Endometrial microvascular endothelial cells (primary cell): ENCODE measurements at regions not wholly inside any gene's neighbourhood (a gene's known extent, or its start where the extent isn't known, plus 50 kb on each side); places are given as distances from the start of the nearest gene placed in this dataset.

Experiments used
- in situ Hi-C: cut with HindIII; loops from 2 replicates; pipeline ENCODE4 v1.10.0; 2017; ENCODE audit warnings: low sequenced_read_pairs, low pct_unique_long_range_greater_than_20kb; ENCODE audit errors: inconsistent ontology term

DNA sequence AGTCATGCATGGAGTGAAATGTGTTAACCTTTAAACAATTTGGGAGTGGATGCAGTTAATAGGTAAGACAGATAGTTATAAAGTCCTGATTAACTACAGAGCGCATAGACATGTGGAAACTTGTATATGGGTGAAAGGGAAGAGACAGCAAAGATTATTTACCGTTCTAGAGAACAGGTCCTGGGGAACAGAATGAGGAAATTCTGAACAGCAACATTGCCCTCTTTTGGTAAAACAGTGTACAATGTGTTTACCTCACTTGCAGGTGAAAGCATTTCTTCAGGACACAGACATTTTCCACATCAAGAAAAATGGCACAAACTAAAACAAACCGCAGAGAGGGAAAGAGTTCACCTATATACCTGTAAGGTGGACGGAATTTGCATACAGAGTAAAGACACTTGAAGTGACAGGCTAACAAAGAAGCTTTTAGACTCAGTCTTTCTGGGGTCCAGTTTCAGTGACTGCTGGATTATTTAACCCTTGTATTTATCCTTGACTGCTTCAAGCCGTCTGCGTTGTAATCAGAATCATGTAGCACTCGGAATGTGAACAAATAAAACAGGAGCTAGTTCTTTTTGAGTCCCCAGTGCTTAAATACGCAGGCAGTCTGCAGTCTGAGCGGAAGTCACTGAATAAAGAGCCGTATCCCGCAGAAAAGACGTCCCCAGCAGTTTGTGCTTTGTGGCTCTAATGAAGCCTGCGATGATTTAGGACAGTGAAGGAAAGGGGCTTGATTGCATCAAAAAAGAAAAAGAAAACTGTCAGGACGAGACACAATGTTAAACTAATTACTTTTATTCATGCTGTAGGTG is 364.8 kb upstream of the GALNT5 start:
- in situ Hi-C loops, result no loop called here

DNA sequence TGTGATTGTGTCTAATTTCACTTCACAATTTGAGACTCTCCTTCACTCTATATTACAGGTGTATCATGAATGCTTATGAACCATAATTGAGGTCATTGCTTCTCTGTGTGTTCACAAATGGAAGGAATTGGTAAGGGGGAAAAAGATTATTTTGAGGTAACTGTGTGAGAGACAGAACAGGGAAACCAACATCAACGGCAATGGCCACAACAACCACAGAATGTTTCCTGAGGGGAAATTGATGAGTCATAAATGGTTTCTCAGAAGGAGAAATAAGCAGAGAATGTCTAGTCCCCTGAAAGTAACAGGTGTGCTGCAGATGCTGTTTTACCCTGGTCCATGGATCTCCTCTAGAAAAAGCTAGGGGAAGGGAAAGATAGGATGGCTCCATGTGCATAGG is 361.2 kb upstream of the GALNT5 start:
- in situ Hi-C loops, result no loop called here

DNA sequence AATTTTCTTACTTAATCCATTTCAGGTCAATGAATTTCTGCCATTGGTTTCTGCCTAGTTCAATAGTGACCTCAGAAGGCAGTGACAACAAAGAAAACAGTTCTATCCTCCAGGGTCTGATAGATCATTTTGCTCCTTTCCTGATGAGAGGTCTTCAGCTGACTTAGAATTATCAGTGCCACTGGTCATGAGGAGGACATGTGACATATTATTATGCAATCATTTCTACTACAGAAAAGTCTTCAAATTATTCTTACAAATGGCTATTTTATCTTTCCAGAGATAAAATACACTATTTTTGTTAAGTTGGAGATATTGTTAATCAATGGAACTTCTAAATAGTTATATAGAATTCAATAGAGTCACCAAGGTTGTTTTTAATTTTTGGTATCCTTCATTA is 360.0 kb upstream of the GALNT5 start:
- in situ Hi-C loops, result no loop called here

DNA sequence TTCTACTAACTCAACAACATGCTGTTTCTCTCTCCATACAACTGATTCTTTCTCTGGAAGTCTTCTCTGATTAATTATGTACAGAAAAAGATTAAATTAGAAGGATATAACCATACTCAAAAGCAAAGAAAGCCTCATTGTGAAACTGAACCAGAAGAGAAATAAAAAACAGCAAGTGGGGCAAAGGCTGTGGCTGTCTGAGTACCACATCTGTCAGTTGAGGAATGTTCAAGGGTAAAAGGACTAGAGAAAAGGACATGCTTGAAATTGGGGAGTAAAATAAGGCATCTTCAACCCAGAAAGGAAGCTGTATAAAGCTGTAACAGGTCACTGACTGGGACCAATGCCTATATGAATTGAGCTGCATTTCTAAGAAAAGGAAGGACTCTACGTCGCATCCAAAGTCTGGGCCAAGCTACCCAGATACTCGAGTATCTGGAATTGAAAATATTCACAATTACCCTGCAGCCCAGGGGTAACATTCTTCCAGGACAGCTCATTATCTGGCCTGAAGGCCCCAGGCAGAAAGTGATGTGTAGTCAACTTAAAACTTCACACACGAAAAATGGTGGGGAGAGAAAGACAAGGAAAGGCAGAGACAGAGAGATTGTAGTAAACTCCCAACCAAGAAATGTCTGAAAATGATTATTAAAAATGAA is 356.0 kb upstream of the GALNT5 start:
- in situ Hi-C loops, result no loop called here

DNA sequence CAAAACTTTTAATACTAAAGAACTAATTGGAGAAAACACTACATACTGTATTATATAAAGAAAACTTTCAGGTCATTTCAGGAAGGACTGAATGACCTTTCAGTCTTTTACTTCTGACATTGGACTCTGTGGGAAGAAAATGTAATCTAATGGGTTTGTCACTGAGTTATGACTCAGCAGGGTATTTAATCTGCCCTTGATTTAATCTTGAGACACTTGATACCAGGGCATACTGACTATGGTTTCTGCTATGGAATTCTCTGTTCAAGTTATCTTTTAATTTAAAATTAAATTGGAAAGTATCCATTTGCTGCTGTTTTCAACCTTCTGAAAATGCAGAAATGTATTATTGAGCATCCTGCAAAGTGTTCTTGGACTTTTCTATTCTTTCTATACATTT is 354.2 kb upstream of the GALNT5 start:
- in situ Hi-C loops, result no loop called here

DNA sequence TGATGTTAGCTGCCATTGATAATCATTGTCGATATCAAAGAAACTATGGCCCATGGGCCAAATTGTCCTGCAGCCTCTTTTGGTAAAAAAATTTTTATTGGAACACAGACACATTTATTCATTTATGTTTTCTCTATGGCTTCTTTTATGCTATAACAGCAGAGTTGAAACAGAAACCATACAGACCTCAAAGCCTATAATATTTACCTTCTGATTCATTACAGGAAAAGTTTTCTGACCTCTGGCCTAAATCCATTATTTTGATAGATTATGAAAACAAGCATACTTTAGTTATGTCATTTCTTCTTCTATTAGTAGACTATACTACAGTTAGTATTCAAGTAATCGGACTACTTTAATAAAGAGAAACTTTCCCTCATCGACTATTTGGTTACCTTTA is 349.7 kb upstream of the GALNT5 start:
- in situ Hi-C loops, result no loop called here

DNA sequence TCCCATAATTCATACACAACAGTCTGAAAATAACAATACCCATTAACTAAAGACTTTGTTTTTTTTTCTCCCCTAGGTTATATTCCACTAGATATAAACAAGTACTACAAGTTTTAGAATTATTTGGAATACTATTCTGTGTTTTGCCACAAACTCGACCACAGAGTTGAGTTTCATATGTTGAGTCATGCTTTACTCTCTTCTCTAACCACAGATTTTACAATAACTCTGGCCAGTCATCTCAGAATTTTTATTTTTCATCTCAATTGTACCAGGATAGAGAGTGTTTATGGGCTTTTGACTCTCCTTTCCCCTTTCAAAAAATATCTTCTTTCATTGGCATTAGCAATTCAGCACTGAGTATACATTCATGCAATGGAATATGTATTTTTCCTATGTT is 348.7 kb upstream of the GALNT5 start:
- in situ Hi-C loops, result no loop called here

DNA sequence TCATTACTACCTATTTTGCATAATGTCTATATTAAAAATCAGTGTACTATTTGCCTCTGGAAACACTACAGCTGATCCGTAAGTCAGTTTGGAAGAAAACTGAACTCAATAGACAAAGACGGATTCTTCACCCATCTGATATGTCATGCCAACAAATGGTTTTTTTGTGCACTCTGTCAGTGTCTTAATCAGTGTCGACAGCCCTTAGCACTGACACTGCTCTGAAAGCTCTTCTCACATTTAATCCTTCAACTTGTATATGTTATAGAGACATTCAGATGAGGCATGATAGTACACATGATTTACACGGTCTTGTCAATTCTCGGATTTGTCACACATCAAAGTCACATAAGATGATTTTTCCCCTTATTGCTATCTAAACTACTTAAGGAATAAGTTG is 347.5 kb upstream of the GALNT5 start:
- in situ Hi-C loops, result no loop called here

DNA sequence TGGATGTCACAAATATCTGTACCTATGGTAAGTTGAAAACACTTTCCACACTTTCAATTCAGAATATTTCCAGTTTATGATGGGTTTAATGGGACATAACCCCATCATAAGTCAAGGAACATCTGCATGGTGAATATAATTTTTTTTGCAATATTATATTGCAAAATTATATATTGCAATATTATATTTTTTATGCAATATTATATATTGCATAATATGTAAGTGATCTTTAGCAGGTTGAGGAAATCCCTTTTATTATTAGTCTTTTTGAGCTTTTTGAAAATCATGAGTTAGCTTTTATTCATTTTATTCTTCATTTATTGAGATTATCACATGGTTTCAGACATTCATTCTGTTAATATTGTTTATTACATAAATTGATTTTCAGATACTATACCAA is 342.2 kb upstream of the GALNT5 start:
- in situ Hi-C loops, result no loop called here

DNA sequence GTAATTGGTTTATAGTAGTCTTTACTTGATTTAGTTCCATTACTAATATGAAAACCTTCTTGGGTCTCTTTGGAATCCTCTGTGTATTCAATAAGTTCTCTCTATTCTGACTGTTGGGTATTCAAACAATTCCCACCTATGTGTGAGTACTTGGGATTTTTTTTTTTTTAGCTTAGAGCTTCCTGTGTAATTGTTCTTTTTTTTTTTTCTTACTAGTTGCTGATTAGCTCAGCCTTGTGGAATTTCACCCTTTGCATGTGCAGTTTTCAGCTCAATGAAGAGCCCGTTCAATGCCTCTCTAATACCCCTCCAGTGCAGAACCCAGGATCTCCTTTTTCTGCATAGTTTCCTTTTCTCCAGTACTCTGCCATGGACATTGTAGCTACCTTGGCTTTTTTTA is 339.1 kb upstream of the GALNT5 start:
- in situ Hi-C loops, result no loop called here

DNA sequence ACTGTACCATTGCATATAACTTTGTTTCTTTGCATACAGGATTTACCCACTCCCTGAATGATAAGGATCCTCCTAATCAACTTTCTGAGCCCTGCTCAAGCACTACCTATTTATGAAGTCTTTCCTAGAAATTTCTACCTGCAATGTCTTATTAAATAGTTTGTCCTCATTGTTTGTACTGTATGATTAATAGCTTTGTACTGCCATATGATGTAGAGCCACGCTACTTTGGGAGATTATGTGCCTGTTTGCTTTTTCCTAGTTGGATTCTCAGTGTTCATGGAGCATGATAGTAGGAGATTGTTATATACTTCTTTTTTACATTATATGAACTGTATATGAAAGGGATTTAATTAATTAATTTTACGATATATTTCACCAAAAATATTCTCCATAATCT is 327.1 kb upstream of the GALNT5 start:
- in situ Hi-C loops, result no loop called here

DNA sequence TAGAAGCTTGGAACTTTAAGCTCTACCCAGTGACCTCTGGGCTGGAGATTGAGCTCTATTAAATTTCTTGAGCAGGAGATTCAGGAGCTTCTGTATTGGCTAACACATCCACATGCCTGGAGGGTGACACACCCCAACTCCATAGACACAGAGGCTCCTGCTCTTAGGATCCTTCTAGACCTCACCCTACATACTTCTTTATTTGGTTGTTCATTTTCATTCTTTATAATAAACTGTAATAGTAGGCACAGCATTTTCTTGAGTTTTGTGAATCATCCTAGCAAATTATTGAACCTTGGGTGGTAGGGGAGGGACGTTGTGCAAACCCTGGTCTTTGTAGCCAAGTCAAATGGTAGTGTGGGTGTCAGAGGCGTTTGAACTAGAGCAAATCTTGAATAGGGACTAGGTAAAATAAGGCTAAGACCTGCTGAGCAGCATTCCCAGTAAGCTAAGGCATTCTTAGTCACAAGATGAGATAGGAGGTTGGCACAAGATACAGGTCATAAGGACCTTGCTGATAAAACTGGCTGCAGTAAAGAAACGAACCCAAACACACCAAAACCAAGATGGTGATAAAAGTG is 323.8 kb upstream of the GALNT5 start:
- in situ Hi-C loops, result no loop called here

DNA sequence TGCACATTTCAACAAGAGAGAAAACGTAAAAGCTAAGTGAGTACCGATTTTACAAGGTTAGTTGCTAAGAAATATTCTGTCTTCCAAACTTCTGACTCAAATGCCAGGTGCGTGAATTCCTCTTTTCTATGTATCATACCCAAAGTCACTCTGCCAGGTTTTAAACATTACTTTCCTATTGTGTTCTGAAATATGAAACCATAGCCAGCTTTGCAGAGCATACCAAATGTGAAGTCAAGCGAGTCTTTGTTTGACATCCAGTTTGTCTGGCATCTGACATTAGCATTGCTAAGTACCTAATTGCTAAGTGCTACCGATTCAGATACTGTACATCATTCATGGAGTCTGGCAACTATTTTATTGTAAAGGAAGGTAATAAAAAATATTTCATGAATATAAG is 321.9 kb upstream of the GALNT5 start:
- in situ Hi-C loops, result no loop called here

DNA sequence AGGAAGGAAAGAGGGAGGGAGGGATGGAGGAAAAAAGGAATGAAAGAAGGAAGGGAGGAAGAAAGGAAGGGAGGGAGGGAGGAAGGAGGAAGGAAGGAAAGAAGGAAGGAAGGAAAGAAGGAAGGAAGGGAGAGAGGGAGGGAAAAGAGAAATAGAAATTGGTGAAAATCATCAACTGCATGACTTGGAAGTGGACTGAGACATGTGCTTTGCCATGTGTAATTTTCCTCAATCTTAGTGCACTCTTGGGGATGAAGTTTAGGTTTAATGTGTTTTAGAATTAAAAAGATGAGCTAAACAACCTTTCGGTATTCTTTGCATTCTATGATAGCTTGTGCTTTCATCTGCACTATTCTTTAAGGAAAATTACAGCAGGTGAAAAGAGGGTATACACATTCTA is 320.1 kb upstream of the GALNT5 start:
- in situ Hi-C loops, result no loop called here

DNA sequence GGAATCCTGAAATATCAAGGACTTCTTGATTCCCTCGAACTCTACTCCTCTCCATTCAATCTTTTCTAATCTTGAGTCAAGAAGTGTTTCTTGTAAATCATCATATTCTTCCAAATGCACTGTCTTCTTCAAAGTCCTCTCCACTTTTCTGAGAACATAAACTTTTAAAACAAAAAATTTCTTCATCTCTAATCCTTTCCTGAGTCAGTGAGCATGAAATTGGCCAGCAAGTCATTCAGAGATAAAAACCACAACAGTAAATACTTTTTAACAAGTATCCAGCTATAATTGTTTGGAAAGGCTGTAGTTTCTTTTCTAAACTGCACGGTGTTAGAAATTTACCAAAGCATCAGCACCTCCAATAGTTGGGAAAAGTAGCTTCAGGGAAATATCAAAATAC is 312.6 kb upstream of the GALNT5 start:
- in situ Hi-C loops, result no loop called here

DNA sequence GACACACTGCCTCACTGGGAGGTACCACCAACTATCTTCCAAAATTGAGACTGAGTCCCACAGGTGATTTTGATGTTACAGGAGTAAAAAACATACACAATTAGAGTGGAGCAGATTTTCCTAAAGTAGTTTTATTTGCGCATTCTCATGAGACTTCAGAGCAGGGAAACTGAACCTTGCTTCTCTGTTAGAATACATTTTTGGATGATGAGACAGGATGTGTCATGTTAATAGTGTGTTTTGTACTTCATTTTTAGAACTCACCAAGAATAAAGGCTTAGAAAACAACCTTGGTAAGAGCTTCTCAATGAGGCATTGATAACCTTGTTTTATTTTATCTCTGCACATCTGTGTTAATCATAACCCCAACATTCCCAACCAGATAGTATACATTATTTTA is 310.2 kb upstream of the GALNT5 start:
- in situ Hi-C loops, result no loop called here

DNA sequence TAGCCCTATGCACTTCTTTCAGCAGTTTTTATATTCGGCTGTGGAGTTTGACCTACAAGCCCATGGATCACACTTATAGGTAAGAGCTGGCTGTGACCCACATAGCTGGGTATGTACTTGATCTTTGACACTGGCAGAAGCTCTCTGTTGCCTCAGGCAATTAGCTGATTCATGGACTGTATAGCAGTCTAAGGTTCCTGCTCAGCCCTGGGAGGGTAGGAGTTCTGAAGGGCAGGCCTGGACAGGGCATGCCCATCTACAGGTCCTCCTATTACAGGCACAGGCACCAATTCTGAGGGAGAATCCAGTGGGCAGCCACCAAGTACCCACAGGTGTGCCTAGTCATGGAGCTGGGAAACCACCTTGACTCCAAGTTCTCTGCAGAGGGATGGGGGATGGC is 301.8 kb upstream of the GALNT5 start:
- in situ Hi-C loops, result no loop called here

DNA sequence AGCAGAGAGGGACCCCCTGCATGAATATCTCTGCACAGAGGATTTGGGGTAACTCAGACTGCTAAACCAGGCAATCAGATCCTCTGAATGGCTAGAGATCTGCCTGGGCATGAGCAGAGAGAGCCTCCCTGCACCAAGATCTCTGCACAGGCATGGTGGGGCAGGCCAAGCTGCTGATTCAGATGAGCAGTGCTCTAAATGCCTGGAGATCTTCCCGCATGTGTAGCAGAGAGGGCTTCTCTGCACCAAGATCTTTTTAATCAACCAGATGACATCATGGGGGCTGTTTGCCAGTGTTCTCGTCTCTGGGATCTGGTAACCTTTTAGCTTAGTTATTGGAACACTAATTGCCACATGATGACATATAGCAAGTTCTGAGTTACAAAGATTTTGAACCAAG is 301.3 kb upstream of the GALNT5 start:
- in situ Hi-C loops, result no loop called here

DNA sequence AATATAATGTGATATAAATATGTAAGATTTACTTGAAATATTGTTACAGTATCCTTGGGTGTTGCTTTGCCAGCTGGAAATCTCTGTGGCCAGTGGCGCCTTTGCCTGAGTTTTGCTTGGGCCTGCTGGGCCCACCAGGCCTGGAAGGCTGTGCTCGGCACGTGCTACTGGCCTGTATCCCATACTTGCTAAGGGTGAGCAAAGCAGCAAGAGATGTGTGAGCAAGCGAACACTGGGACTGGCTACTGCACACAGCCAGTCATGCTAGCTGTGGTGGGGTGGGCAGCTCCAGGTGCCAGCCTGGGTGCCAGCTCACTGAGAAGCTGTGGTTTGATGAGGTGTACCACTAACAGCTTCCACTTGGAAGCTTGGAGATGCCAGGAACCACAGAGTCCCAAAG is 299.1 kb upstream of the GALNT5 start:
- in situ Hi-C loops, result no loop called here

DNA sequence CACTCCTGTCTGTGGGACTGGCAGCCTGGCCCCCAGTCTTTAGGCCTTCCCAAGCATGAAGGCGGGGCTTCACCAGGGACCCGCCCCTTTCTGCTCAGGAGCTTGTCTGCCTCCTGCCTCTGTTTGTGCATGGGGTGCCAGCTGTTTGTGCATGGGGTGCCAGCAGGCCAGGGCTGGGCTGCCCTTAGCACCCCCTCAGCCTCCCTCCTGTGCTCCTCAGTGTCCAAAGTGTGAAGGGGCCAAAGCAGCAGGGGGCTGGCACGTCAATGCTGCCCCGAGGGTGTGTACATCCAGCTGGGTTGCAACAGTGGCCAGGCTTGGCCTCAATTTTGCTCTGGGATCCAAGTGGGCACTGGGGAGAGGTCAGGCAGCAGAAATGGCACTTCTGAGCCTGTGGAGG is 298.0 kb upstream of the GALNT5 start:
- in situ Hi-C loops, result no loop called here
